ENCODE measurements at regions not wholly inside any gene's neighbourhood (a gene's known extent, or its start where the extent isn't known, plus 50 kb on each side); places are given as distances from the start of the nearest gene placed in this dataset.

DNA sequence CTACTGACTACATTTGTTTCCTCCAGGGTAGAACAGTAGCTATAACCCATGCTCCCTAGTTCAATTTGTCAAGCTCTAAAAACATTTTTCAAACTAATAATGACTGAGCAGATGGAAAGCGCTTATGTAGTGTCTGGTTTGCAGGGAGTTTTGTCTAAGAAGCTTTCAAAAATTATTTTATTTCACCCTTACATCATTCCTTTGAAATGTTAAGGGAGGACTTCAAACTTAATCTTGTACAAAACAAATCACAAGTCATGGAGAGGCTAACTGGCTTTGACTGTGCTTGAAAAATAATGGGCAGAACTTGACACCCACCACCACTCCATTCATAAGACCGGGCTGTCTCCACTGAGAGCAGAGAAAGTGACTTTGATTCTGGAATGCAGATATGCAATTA lies 153.4 kb upstream of the QRFPR start:
- WGBS, 2 donors, result 44 to 48% methylated on average over 2 of the region's 2 CpGs
- no peaks in the 10 kb centered on the region for H3K36me3 ChIP-seq
- no peaks in the 10 kb centered on the region for H3K9me3 ChIP-seq
- no peak for DNase-seq
- no peak overlapping the region for H3K4me3 ChIP-seq
- intact Hi-C loops (cut with DNase I), result no loop called here
- H3K4me1 ChIP-seq, result no peaks in the 10 kb centered on the region
- TF ChIP-seq, protein P1, sequence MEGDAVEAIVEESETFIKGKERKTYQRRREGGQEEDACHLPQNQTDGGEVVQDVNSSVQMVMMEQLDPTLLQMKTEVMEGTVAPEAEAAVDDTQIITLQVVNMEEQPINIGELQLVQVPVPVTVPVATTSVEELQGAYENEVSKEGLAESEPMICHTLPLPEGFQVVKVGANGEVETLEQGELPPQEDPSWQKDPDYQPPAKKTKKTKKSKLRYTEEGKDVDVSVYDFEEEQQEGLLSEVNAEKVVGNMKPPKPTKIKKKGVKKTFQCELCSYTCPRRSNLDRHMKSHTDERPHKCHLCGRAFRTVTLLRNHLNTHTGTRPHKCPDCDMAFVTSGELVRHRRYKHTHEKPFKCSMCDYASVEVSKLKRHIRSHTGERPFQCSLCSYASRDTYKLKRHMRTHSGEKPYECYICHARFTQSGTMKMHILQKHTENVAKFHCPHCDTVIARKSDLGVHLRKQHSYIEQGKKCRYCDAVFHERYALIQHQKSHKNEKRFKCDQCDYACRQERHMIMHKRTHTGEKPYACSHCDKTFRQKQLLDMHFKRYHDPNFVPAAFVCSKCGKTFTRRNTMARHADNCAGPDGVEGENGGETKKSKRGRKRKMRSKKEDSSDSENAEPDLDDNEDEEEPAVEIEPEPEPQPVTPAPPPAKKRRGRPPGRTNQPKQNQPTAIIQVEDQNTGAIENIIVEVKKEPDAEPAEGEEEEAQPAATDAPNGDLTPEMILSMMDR (IDR thresholded peaks at IDR 0.05), result no peak
- TF ChIP-seq POLR2A (IDR thresholded peaks at IDR 0.05), result no peak
- no peaks in the 10 kb centered on the region for H3K27me3 ChIP-seq
- H3K27ac ChIP-seq, result no peak overlapping the region

DNA sequence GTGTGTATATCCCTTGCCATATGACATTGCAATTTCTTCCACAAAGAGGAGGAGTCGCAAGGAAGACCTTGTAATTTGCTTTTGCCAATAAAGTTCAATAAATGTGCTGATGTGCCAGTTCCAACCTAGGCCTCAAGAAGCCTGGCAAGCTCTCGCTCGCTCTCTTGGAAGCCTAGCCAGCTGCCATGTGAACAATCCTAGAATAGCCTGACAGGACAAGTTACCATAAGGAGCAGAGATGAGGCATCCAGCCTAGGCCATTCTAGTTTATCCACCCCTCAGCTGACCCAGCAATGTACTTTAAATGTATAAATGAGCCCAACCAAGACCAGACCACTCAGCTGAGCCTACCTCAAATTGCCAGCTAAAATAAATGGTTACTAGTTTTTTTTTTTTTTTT lies 145.7 kb upstream of the QRFPR start:
- no peak for TF ChIP-seq POLR2A (IDR thresholded peaks at IDR 0.05)
- TF ChIP-seq, protein P1 (IDR thresholded peaks at IDR 0.05), result no peak

DNA sequence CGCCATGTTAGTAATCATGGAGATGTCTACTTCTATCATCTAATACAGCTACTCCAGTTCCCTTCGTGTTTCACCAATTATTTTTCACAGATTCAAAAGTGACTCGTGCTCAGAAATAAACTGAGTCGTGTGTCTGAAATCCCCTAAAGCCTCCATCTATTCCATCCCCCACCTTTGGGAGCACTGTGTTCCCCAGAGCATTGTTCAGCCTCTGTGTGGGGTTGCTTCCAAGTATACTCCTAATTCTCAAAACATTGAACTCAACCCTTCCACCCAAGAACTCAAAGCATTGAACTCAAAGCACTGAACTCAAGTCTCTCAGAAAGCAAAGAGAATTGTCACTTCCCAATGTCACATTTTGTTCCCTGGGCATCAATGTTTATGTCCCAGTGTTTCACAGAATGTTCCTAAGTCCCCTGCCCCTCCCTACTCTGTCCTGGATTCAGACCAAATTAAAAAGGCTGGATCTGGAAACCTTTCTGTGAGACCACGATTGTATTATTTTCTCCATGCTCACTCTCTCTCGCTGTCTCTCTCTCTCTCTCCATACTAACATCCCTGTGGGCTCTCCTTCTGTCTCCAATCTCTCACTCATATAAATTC lies 138.5 kb upstream of the QRFPR start:
- no peaks in the 10 kb centered on the region for H3K4me1 ChIP-seq
- H3K4me3 ChIP-seq, result no peak overlapping the region
- H3K27ac ChIP-seq, result no peak overlapping the region
- H3K36me3 ChIP-seq, result no peaks in the 10 kb centered on the region
- WGBS, 2 donors, result 74 to 80% methylated on average over 6 of the region's 6 CpGs
- no peak for TF ChIP-seq POLR2A (IDR thresholded peaks at IDR 0.05)
- TF ChIP-seq, protein P1 (IDR thresholded peaks at IDR 0.05), result no peak
- no peak for DNase-seq
- H3K9me3 ChIP-seq, result no peaks in the 10 kb centered on the region
- intact Hi-C loops (cut with DNase I), result no loop called here
- no peaks in the 10 kb centered on the region for H3K27me3 ChIP-seq

More for the DNA sequence above, 145.7 kb upstream of the QRFPR start:
- Histone ChIP-seq H3K27me3 (no peaks in the 10 kb centered on the region), H3K27ac (no peak overlapping the region), H3K4me1 (no peaks in the 10 kb centered on the region), H3K4me3 (no peak overlapping the region), H3K36me3 (no peaks in the 10 kb centered on the region), H3K9me3 (no peaks in the 10 kb centered on the region)
- intact Hi-C loops (cut with DNase I), result no loop called here
- DNase-seq, result no peak
- 71 to 82% methylated on average over 3 of the region's 3 CpGs for WGBS, 2 donors

DNA sequence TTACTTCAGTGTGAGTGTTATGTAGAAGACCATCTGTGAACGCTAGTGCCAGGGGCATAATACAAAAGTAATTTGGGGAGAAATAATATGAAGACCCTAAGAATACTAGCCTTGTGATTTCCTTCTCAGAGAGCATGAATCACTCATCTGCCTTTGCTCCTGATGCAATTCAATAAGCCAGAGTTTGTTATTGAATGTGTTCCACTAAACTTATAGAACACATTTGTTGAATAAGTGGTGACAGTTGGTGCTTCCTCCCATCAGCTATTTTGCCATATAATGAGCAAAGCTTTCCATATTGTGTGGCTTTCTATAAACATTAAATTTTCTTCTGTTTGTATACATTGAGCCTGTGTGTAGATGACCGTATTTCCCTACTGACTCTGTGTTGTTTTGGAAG lies 136.4 kb upstream of the QRFPR start:
- H3K4me3 ChIP-seq, result no peak overlapping the region
- H3K27ac ChIP-seq, result no peak overlapping the region
- H3K27me3 ChIP-seq, result no peaks in the 10 kb centered on the region
- whole genome bisulfite sequencing, 2 donors, result 67 to 72% methylated on average over 2 of the region's 2 CpGs
- H3K4me1 ChIP-seq, result no peaks in the 10 kb centered on the region
- intact Hi-C loops (cut with DNase I), result no loop called here
- H3K36me3 ChIP-seq, result no peaks in the 10 kb centered on the region
- no peak for DNase-seq
- TF ChIP-seq POLR2A (IDR thresholded peaks at IDR 0.05), result no peak
- TF ChIP-seq, protein P1 (IDR thresholded peaks at IDR 0.05), result no peak
- no peaks in the 10 kb centered on the region for H3K9me3 ChIP-seq

DNA sequence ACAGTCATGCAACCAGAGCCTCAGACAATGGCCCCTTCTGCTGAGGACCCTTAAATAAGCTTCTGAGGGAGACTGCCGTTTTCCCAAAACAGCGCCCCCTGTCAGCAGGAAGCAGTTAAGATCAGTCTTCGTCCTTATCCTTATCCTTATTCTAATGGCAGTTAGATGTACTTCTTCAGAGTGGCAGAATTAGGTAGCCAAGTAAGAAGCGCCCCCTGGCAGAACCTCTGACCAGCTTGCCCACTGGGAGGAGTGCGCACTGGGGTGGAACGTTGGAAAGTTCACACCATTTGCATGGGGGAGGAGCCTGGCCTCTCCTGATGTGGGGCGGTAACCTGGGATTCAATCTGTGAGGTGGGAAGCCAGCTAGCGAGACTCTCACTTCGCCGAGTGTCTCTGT lies 133.6 kb upstream of the QRFPR start:
- 45 to 70% methylated on average over 7 to 10 of the region's 10 CpGs for WGBS, 2 donors
- no peak overlapping the region for H3K27ac ChIP-seq
- intact Hi-C loops (cut with DNase I), result no loop called here
- H3K27me3 ChIP-seq, result no peaks in the 10 kb centered on the region
- no peaks in the 10 kb centered on the region for H3K4me1 ChIP-seq
- H3K9me3 ChIP-seq, result no peaks in the 10 kb centered on the region
- no peak overlapping the region for H3K4me3 ChIP-seq
- no peak for DNase-seq
- TF ChIP-seq, protein P1 (IDR thresholded peaks at IDR 0.05), result no peak
- no peak for TF ChIP-seq POLR2A (IDR thresholded peaks at IDR 0.05)
- H3K36me3 ChIP-seq, result no peaks in the 10 kb centered on the region

Data from esophagus squamous epithelium (tissue), 5 donors.